ENCODE measurements at regions not wholly inside any gene's neighbourhood (a gene's known extent, or its start where the extent isn't known, plus 50 kb on each side); places are given as distances from the start of the nearest gene placed in this dataset.

DNA sequence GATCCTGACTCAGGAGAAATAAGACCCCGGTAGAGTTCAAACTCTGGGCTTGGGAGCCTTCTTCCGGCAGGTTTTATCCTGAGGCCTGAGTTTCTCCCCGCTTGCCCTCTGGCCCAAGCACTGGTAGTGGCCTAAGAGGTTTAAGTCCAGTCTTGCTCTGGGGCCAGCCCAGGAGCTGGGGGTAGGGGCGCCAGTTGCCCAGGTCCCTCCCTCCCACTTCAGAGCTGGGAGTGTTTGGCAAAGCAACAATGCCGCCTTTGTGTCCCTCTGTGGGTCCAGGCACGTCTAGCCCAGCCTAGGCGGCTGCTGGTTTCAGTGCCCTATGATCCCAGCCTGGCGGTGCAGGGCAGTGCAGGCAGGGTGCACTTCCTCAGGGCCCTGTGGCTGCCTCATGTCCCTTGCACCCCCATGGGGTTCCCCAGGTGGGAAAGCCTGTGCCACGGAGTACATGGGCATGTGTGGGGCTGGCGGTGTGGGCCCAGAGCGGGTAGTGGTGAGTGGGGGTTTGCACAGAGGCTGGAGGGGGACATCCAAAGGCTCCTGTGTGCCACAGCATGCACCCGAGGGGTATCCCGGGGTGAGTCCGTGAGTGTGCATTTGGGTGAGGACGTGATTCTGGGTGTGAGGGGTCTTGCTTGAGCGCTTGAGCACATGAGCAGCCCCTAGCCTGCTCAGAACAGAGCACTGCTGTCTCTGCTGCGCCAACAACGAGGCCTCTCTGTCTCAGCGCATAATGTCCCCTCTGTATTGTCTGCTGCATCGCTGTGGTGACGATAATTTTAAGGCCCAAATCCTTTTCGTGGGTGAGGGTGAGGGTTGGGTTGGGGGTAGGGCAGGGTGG, 61.7 kb upstream of the PSD2 start:
- TF ChIP-seq, protein P1, sequence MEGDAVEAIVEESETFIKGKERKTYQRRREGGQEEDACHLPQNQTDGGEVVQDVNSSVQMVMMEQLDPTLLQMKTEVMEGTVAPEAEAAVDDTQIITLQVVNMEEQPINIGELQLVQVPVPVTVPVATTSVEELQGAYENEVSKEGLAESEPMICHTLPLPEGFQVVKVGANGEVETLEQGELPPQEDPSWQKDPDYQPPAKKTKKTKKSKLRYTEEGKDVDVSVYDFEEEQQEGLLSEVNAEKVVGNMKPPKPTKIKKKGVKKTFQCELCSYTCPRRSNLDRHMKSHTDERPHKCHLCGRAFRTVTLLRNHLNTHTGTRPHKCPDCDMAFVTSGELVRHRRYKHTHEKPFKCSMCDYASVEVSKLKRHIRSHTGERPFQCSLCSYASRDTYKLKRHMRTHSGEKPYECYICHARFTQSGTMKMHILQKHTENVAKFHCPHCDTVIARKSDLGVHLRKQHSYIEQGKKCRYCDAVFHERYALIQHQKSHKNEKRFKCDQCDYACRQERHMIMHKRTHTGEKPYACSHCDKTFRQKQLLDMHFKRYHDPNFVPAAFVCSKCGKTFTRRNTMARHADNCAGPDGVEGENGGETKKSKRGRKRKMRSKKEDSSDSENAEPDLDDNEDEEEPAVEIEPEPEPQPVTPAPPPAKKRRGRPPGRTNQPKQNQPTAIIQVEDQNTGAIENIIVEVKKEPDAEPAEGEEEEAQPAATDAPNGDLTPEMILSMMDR (IDR thresholded peaks at IDR 0.05; ENCODE audit: insufficient read depth, low read length, severe bottlenecking) = no peak
- DNase-seq (ENCODE audit: low read depth) (no peak), FAIRE-seq (no peak)

GRCh38 chr5:139734539-139734916, 61.1 kb upstream of the PSD2 start:
- Histone ChIP-seq H3K4me3 (ENCODE audit: low read depth, low read length) (no peak overlapping the region), H3K27me3 (ENCODE audit: control insufficient read depth, insufficient read depth, low read length) (no peaks in the 10 kb centered on the region), H3K36me3 (ENCODE audit: control insufficient read depth, insufficient read depth, low read length) (no peaks in the 10 kb centered on the region)
- no peak for FAIRE-seq
- TF ChIP-seq, protein P1 (IDR thresholded peaks at IDR 0.05; ENCODE audit: insufficient read depth, low read length, severe bottlenecking) = no peak
- no peak for DNase-seq (ENCODE audit: low read depth)

More for the DNA sequence above, 61.7 kb upstream of the PSD2 start:
- Histone ChIP-seq H3K27me3 (ENCODE audit: control insufficient read depth, insufficient read depth, low read length) (no peaks in the 10 kb centered on the region), H3K36me3 (ENCODE audit: control insufficient read depth, insufficient read depth, low read length) (no peaks in the 10 kb centered on the region), H3K4me3 (ENCODE audit: low read depth, low read length) (no peak overlapping the region)

- FAIRE-seq (peak; percentile 73), DNase-seq (ENCODE audit: low read depth) (no peak)
- Histone ChIP-seq H3K36me3 (ENCODE audit: control insufficient read depth, insufficient read depth, low read length) (no peaks in the 10 kb centered on the region), H3K4me3 (ENCODE audit: low read depth, low read length) (no peak overlapping the region), H3K27me3 (ENCODE audit: control insufficient read depth, insufficient read depth, low read length) (no peaks in the 10 kb centered on the region)
- TF ChIP-seq, protein P1 (IDR thresholded peaks at IDR 0.05; ENCODE audit: insufficient read depth, low read length, severe bottlenecking) = no peak
These were observed 57.1 kb upstream of the PSD2 start for GRCh38 chr5:139738193-139739149.

DNA sequence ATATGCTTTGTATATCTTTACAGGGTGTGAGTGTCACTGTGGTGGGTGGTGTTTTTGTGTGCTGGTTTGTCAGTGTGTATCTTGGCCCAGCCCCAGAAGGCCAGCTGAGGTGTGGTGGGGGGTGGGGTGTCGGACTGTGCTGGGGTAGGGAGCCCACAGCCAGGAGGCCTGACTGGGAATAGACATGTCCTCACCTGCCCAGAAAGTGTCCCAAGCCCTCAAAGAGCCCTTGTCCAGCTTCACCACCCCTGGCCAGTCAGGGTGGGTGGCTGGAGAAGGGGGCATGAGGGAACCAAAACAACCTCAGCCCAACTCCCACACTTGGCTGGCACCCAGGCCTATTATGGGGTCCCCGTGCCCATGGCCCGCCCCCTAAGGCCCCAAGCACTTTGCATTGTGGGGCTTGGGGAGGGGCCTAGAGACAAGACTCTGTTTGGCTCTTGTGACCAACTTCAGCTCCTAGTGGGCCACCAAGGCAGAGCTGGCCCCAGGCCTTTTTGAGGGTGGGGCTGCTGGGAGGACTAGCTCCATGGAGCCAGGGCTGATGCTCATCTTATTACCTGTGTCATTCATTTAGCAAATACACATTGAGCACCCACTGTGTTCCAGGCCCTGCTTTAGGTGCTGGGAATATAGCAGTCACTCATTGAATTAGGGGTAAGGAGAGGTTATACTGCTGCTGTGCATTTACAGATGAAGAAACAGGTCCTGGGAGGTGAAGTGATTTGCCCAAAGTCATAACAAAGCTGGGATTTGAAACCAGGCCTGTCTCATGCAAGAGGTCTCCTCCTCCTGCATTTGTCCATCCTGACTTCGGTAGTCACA, 56.2 kb upstream of the PSD2 start:
- FAIRE-seq = no peak
- TF ChIP-seq, protein P1 (IDR thresholded peaks at IDR 0.05; ENCODE audit: insufficient read depth, low read length, severe bottlenecking) = no peak
- DNase-seq (ENCODE audit: low read depth) = peak; percentile 71
- Histone ChIP-seq H3K36me3 (ENCODE audit: control insufficient read depth, insufficient read depth, low read length) (no peaks in the 10 kb centered on the region), H3K27me3 (ENCODE audit: control insufficient read depth, insufficient read depth, low read length) (no peaks in the 10 kb centered on the region), H3K4me3 (ENCODE audit: low read depth, low read length) (no peak overlapping the region)

DNA sequence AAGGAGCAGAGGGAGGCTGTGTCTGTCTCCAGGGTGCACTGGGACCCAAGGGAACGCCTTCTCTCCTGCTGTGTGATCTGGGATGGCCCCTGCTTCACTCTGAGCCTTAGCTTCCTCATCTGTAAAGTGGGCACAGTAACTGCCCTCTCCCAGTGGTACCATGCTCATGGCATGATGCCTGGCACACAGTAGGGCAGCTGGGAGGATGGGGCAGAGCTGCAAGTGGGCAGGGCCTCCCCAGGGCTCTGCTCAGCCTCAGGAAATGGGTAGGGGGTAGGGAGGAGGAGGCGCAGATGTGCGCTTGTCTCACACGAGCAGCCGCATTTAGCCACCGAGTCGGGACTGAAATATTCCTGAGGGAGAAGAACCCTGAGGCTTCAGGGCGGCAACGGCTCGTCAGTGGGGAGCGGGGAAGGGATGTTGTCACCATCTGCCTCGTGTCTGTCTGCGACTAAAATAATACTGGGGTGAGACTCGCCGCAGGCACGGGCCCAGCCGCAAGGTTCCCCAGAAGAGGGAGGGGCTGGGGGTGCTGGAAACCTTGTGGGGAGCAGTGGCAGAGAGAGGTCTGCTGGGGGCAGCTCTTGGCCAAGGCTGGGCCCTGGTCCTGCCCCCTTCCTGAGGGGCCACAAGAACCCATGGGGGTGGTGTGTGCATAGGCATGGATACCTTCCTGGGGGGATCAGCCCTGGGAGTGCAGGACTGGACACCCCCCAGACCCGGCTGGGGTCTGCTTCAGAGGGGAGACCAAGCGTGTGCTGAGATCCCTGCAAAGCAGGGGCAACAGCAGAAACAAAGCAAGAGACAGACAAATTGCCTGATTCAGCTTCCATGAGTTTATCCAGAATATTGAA, 55.2 kb upstream of the PSD2 start:
- no peaks in the 10 kb centered on the region for H3K27me3 ChIP-seq (ENCODE audit: control insufficient read depth, insufficient read depth, low read length)
- no peaks in the 10 kb centered on the region for H3K36me3 ChIP-seq (ENCODE audit: control insufficient read depth, insufficient read depth, low read length)
- FAIRE-seq = no peak
- TF ChIP-seq, protein P1 (IDR thresholded peaks at IDR 0.05; ENCODE audit: insufficient read depth, low read length, severe bottlenecking) = no peak
- no peak for DNase-seq (ENCODE audit: low read depth)
- H3K4me3 ChIP-seq (ENCODE audit: low read depth, low read length) = no peak overlapping the region
